NB4 (cell line): ENCODE measurements at regions not wholly inside any gene's neighbourhood (a gene's known extent, or its start where the extent isn't known, plus 50 kb on each side); places are given as distances from the start of the nearest gene placed in this dataset.

Experiments
- DNase-seq: peaks from one replicate; pipeline ENCODE4 v3.0.0; 2010; ENCODE audit warnings: low read depth
- H3K4me3 ChIP-seq: one replicate; pipeline ENCODE4 v1.5.1; 2011; ENCODE audit warnings: mild to moderate bottlenecking, low read depth, low read length, moderate library complexity
- CTCF ChIP-seq: IDR thresholded peaks from one replicate; pipeline ENCODE4 v1.5.1; 2012; ENCODE audit warnings: low read depth, low read length
- MAX ChIP-seq: IDR thresholded peaks from 2 replicates; pipeline ENCODE4 v1.6.1; 2011; ENCODE audit warnings: low read depth, low read length
- MYC ChIP-seq: IDR thresholded peaks from 2 replicates; pipeline ENCODE4 v1.6.1; 2011; ENCODE audit warnings: low read depth, low read length
- POLR2A ChIP-seq: IDR thresholded peaks from 2 replicates; pipeline ENCODE4 v1.6.1; 2011; ENCODE audit warnings: mild to moderate bottlenecking; ENCODE audit not compliant: insufficient read length; ENCODE audit errors: extremely low read depth

- DNase-seq, result no peak
- TF ChIP-seq MAX (no peak), MYC (no peak), POLR2A (no peak), CTCF (no peak)
- no peak overlapping the region for H3K4me3 ChIP-seq
These were observed 52.6 kb upstream of the ATP10B start for GRCh38 chr5:160904591-160904990.

- DNase-seq, result no peak
- H3K4me3 ChIP-seq, result no peak overlapping the region
- TF ChIP-seq POLR2A (no peak), CTCF (no peak), MYC (no peak), MAX (no peak)
These were observed 51.5 kb upstream of the ATP10B start for GRCh38 chr5:160903551-160903950.

GRCh38 chr5:160903076-160903475, 51.1 kb upstream of the ATP10B start:
- DNase-seq, result no peak
- H3K4me3 ChIP-seq, result no peak overlapping the region
- TF ChIP-seq MYC (no peak), POLR2A (no peak), CTCF (no peak), MAX (no peak)
